Astrocyte (in vitro differentiated cells and primary cell): ENCODE measurements at regions not wholly inside any gene's neighbourhood (a gene's known extent, or its start where the extent isn't known, plus 50 kb on each side); places are given as distances from the start of the nearest gene placed in this dataset.

ENCODE experiments used
- DNase-seq: peaks from one replicate; pipeline ENCODE4 v3.0.0-alpha.2; 2010; ENCODE audit warnings: low read depth
- FAIRE-seq: peaks from 2 replicates; lab custom pipeline; 2011; peaks lifted over from hg19 to GRCh38; lab: Jason Lieb, UNC
- H2AFZ ChIP-seq: 2 replicates; pipeline ENCODE4 v1.6.0; 2012; ENCODE audit warnings: low read depth, low read length, inconsistent platforms
- H3K27ac ChIP-seq: 2 replicates; pipeline ENCODE4 v1.5.1; 2011; ENCODE audit warnings: low read depth, low read length, inconsistent platforms
- H3K27me3 ChIP-seq: 2 replicates; pipeline ENCODE4 v1.6.0; 2011; ENCODE audit warnings: low read length, inconsistent platforms; ENCODE audit not compliant: insufficient read depth
- H3K36me3 ChIP-seq: 2 replicates; pipeline ENCODE4 v1.5.1; 2011; ENCODE audit warnings: low read length, inconsistent platforms; ENCODE audit not compliant: insufficient read depth
- H3K4me1 ChIP-seq: 2 replicates; pipeline ENCODE4 v1.5.1; 2011; ENCODE audit warnings: low read length, inconsistent platforms; ENCODE audit not compliant: insufficient read depth
- H3K4me2 ChIP-seq: 2 replicates; pipeline ENCODE4 v1.6.0; 2012; ENCODE audit warnings: low read length, inconsistent platforms
- H3K4me3 ChIP-seq: 2 replicates; pipeline ENCODE4 v1.5.1; 2011; ENCODE audit warnings: low read depth, mild to moderate bottlenecking, low read length, inconsistent platforms; ENCODE audit not compliant: insufficient read depth
- H3K79me2 ChIP-seq: 2 replicates; pipeline ENCODE4 v1.6.0; 2012; ENCODE audit warnings: mild to moderate bottlenecking, low read length, inconsistent platforms; ENCODE audit not compliant: insufficient read depth
- H3K9ac ChIP-seq: 2 replicates; pipeline ENCODE4 v1.6.0; 2012; ENCODE audit warnings: mild to moderate bottlenecking, low read length, inconsistent platforms
- H3K9me3 ChIP-seq: 2 replicates; pipeline ENCODE4 v1.5.1; 2012; ENCODE audit warnings: low read depth, mild to moderate bottlenecking, low read length, inconsistent platforms; ENCODE audit not compliant: insufficient read depth
- H4K20me1 ChIP-seq: 2 replicates; pipeline ENCODE4 v1.6.0; 2012; ENCODE audit warnings: low read length, inconsistent platforms; ENCODE audit not compliant: insufficient read depth
- H3K27ac Mint-ChIP-seq: one replicate; pipeline ENCODE4 v1.8.0; 2021; ENCODE audit warnings: mild to moderate bottlenecking, mixed read lengths; ENCODE audit not compliant: unreplicated experiment
- H3K27me3 Mint-ChIP-seq: one replicate; pipeline ENCODE4 v1.8.0; 2021; ENCODE audit warnings: low read depth, mixed read lengths; ENCODE audit not compliant: unreplicated experiment
- H3K36me3 Mint-ChIP-seq: one replicate; pipeline ENCODE4 v1.8.0; 2021; ENCODE audit warnings: low read depth, mixed read lengths; ENCODE audit not compliant: unreplicated experiment
- H3K4me1 Mint-ChIP-seq: one replicate; pipeline ENCODE4 v1.8.0; 2021; ENCODE audit warnings: low read depth, mixed read lengths; ENCODE audit not compliant: unreplicated experiment
- H3K4me3 Mint-ChIP-seq: one replicate; pipeline ENCODE4 v1.8.0; 2021; ENCODE audit warnings: mild to moderate bottlenecking, moderate library complexity, mixed read lengths; ENCODE audit not compliant: unreplicated experiment
- H3K9me3 Mint-ChIP-seq: one replicate; pipeline ENCODE4 v1.8.0; 2021; ENCODE audit warnings: mild to moderate bottlenecking, mixed read lengths; ENCODE audit not compliant: unreplicated experiment
- CTCF ChIP-seq: IDR thresholded peaks from 2 replicates; pipeline ENCODE4 v1.5.1; 2011; ENCODE audit warnings: low read depth, mild to moderate bottlenecking, inconsistent platforms, low read length, moderate library complexity; ENCODE audit not compliant: insufficient read depth
- EZH2 ChIP-seq: IDR thresholded peaks from 2 replicates; pipeline ENCODE4 v1.6.1; 2012; ENCODE audit warnings: mild to moderate bottlenecking, low read length, inconsistent platforms; ENCODE audit not compliant: insufficient read depth

DNA sequence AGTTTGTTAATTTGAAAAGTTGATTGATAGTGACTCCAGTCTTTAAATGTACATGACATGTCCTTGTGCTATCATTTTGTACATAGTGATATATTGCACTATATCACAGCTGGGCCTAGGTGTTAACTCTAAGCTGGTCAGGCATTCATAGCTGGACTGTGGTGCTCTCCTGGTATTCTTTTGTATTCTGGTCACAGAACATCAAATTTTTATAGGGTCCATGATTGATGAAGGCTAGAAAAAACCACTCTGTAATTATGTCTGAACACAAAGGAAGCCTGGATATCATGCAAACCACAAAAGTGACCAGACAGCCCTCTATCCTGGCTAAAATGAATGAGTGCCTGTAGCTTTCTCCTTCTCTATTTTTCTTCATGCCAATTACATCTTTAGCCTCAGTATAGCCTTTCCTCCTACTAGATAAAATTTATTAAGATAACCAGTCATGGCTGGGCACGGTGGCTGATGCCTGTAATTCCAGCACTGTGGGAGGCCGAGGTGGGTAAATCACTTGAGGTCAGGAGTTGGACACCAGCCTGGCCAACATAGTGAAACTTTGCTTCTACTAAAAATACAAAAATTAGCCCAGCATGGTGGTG, 134.9 kb upstream of the B3GALT2 start:
- Mint-ChIP-seq H3K9me3 (peaks cover 22% of the 10 kb centered on the region), H3K4me1 (peaks cover 32% of the 10 kb centered on the region), H3K4me3 (no peak overlapping the region), H3K27me3 (no peaks in the 10 kb centered on the region), H3K36me3 (peaks cover 5% of the 10 kb centered on the region), H3K27ac (peak overlapping the region; percentile 91)
- DNase-seq (peak; percentile 83), FAIRE-seq (no peak)
- Histone ChIP-seq H3K4me3 (no peak overlapping the region), H3K4me1 (peaks cover 12% of the 10 kb centered on the region), H3K9ac (no peak overlapping the region), H3K79me2 (no peaks in the 10 kb centered on the region), H3K36me3 (no peaks in the 10 kb centered on the region), H3K27me3 (no peaks in the 10 kb centered on the region), H3K9me3 (peaks cover 3% of the 10 kb centered on the region), H3K4me2 (peak overlapping the region; percentile 56), H4K20me1 (no peaks in the 10 kb centered on the region), H2AFZ (no peak overlapping the region), H3K27ac (peak overlapping the region; percentile 60)
- TF ChIP-seq CTCF: no peak
- no peak for TF ChIP-seq EZH2

GRCh38 chr1:193320270-193320669, 133.9 kb upstream of the B3GALT2 start:
- H3K9ac ChIP-seq: no peak overlapping the region
- no peaks in the 10 kb centered on the region for H3K36me3 ChIP-seq
- H3K27ac Mint-ChIP-seq: no peak overlapping the region
- H3K4me1 ChIP-seq: peaks cover 12% of the 10 kb centered on the region
- H3K27me3 ChIP-seq: no peaks in the 10 kb centered on the region
- H2AFZ ChIP-seq: no peak overlapping the region
- H3K36me3 Mint-ChIP-seq: peaks cover 5% of the 10 kb centered on the region
- FAIRE-seq (no peak), DNase-seq (no peak)
- H3K4me1 Mint-ChIP-seq: peaks cover 29% of the 10 kb centered on the region
- no peak overlapping the region for H3K4me3 ChIP-seq
- H3K4me2 ChIP-seq: no peak overlapping the region
- H3K27me3 Mint-ChIP-seq: no peaks in the 10 kb centered on the region
- peaks cover 22% of the 10 kb centered on the region for H3K9me3 Mint-ChIP-seq
- no peak overlapping the region for H3K4me3 Mint-ChIP-seq
- no peak for TF ChIP-seq EZH2
- no peak for TF ChIP-seq CTCF
- no peak overlapping the region for H3K27ac ChIP-seq
- H3K79me2 ChIP-seq: no peaks in the 10 kb centered on the region
- no peaks in the 10 kb centered on the region for H3K9me3 ChIP-seq
- no peaks in the 10 kb centered on the region for H4K20me1 ChIP-seq

GRCh38 chr1:193318347-193318746, 131.9 kb upstream of the B3GALT2 start:
- H3K9me3 ChIP-seq: no peaks in the 10 kb centered on the region
- H3K27ac ChIP-seq: no peak overlapping the region
- TF ChIP-seq EZH2 (no peak), CTCF (no peak)
- H3K9ac ChIP-seq: no peak overlapping the region
- H3K9me3 Mint-ChIP-seq: peaks cover 20% of the 10 kb centered on the region
- H4K20me1 ChIP-seq: no peaks in the 10 kb centered on the region
- H3K4me3 Mint-ChIP-seq: no peak overlapping the region
- H3K4me2 ChIP-seq: no peak overlapping the region
- H3K4me3 ChIP-seq: no peak overlapping the region
- H3K27me3 Mint-ChIP-seq: no peaks in the 10 kb centered on the region
- H3K27ac Mint-ChIP-seq: no peak overlapping the region
- no peaks in the 10 kb centered on the region for H3K79me2 ChIP-seq
- no peaks in the 10 kb centered on the region for H3K27me3 ChIP-seq
- no peak for FAIRE-seq
- peaks cover 23% of the 10 kb centered on the region for H3K4me1 Mint-ChIP-seq
- H3K36me3 Mint-ChIP-seq: peaks cover 5% of the 10 kb centered on the region
- no peak overlapping the region for H2AFZ ChIP-seq
- peak; percentile 50 for DNase-seq
- peaks cover 12% of the 10 kb centered on the region for H3K4me1 ChIP-seq
- H3K36me3 ChIP-seq: no peaks in the 10 kb centered on the region
